KMS-11 (cell line): ENCODE measurements at regions not wholly inside any gene's neighbourhood (a gene's known extent, or its start where the extent isn't known, plus 50 kb on each side); places are given as distances from the start of the nearest gene placed in this dataset.

Source experiments
- H2AFZ ChIP-seq: fragments of 200-600 bp; sonication (generic); 2 replicates; pipeline ENCODE4 v1.6.1; 2016; ENCODE audit warnings: antibody characterized with exemption, mixed run types, low read depth
- H3K27ac ChIP-seq: fragments of 200-600 bp; sonication (generic); 2 replicates; pipeline ENCODE4 v1.6.1; 2016; ENCODE audit warnings: mild to moderate bottlenecking, mixed run types
- H3K27me3 ChIP-seq: fragments of 200-600 bp; sonication (generic); 2 replicates; pipeline ENCODE4 v1.6.1; 2017; ENCODE audit warnings: mild to moderate bottlenecking, low read depth, mixed run types, moderate library complexity; ENCODE audit not compliant: insufficient read depth
- H3K36me3 ChIP-seq: fragments of 200-600 bp; sonication (generic); 2 replicates; pipeline ENCODE4 v1.6.1; 2017; ENCODE audit warnings: mild to moderate bottlenecking, mixed run types; ENCODE audit not compliant: insufficient read depth
- H3K4me1 ChIP-seq: fragments of 200-600 bp; sonication (generic); 2 replicates; pipeline ENCODE4 v1.6.1; 2016; ENCODE audit warnings: mild to moderate bottlenecking, low read depth, mixed run types; ENCODE audit not compliant: poor library complexity, severe bottlenecking
- H3K4me2 ChIP-seq: fragments of 200-600 bp; sonication (generic); 2 replicates; pipeline ENCODE4 v1.7.0; 2016; ENCODE audit warnings: mild to moderate bottlenecking, mixed run types
- H3K4me3 ChIP-seq: fragments of 200-600 bp; sonication (generic); IDR thresholded peaks from 2 replicates; pipeline ENCODE4 v1.6.1; 2017; ENCODE audit warnings: low read depth, low read length, mixed read lengths; ENCODE audit not compliant: insufficient read depth
- H3K79me2 ChIP-seq: fragments of 200-600 bp; sonication (generic); 2 replicates; pipeline ENCODE4 v1.6.1; 2016; ENCODE audit warnings: low read depth, mixed run types; ENCODE audit not compliant: insufficient read depth
- H3K9ac ChIP-seq: fragments of 200-600 bp; sonication (generic); 2 replicates; pipeline ENCODE4 v1.6.1; 2016; ENCODE audit warnings: mild to moderate bottlenecking, mixed run types
- H4K20me1 ChIP-seq: fragments of 200-600 bp; sonication (generic); 2 replicates; pipeline ENCODE4 v1.6.1; 2016; ENCODE audit warnings: mild to moderate bottlenecking, mixed run types; ENCODE audit not compliant: insufficient read depth
- CTCF ChIP-seq: fragments of 200-600 bp; sonication (generic); conservative IDR thresholded peaks from 2 replicates; pipeline ENCODE4 v1.6.1; 2017; ENCODE audit warnings: low read depth, mild to moderate bottlenecking, antibody characterized with exemption, low read length, moderate library complexity, mixed read lengths

DNA sequence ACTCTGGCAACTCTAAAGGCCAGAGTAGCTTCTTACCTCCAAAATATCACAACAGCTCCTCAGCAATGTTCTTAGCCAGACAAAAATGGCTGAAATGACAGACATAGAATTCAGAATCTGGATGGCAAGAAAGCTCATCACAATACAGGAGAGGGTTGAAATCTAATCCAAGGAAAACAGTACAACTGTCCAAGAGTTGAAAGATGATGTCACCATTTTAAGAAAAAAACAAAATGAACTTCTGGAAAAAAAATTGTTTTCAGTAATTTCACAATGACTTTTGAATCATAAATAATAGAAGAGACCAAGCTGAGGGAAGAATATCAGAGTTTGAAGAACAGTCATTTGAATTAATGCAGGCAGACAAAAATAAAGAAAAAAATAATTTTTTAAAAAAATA is 479.5 kb downstream of the ZWINT start:
- Histone ChIP-seq H3K4me2 (no peak overlapping the region), H3K27ac (no peak overlapping the region), H3K36me3 (no peaks in the 10 kb centered on the region), H4K20me1 (no peaks in the 10 kb centered on the region), H3K27me3 (no peaks in the 10 kb centered on the region), H3K9ac (no peak overlapping the region), H3K4me1 (no peaks in the 10 kb centered on the region), H2AFZ (no peak overlapping the region), H3K79me2 (no peaks in the 10 kb centered on the region), H3K4me3 (no peak overlapping the region)
- no peak for TF ChIP-seq CTCF

DNA sequence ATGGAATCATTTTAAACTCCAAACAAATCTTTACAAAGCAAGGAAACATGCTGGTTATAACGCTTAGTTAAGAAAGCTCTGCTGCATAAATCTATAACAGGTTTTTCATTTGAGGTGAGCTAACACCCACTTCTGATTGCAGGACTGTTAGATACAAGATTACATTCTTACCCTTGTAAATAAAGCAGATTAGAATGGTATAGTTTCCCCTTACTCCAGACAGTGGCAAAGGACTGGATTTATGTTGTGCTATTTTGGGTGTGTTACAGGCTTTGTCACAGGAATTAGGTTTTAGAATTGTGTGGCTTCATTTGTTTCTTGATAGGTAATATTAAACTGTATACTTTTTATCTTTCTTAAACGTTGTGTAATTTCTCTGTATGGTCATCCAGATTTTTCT is 487.6 kb downstream of the ZWINT start:
- H3K4me2 ChIP-seq, result no peak overlapping the region
- no peak overlapping the region for H3K9ac ChIP-seq
- no peaks in the 10 kb centered on the region for H3K79me2 ChIP-seq
- no peaks in the 10 kb centered on the region for H3K27me3 ChIP-seq
- no peak overlapping the region for H3K27ac ChIP-seq
- no peaks in the 10 kb centered on the region for H3K36me3 ChIP-seq
- H3K4me3 ChIP-seq, result no peak overlapping the region
- TF ChIP-seq CTCF, result no peak
- H2AFZ ChIP-seq, result no peak overlapping the region
- no peaks in the 10 kb centered on the region for H4K20me1 ChIP-seq
- H3K4me1 ChIP-seq, result no peaks in the 10 kb centered on the region

DNA sequence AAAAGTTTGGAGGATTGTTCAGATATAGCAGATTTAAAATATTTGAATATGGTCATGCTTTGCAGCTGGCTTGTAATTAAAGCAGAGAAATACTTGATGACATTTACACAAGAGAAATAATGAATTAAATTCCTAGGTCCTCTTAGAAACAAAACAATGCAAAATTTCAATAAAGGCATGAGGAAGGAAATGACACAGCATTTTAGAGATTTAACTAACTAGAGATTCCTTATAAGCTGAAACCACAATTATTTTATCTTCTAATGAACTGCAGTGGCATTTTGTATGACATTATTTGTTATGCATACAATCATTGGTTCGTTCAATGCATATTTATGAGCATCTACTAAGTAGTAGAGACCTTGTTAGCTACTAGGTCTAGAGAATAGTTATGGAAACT is 490.9 kb downstream of the ZWINT start:
- H3K9ac ChIP-seq, result no peak overlapping the region
- no peak overlapping the region for H3K4me3 ChIP-seq
- H4K20me1 ChIP-seq, result no peaks in the 10 kb centered on the region
- no peak overlapping the region for H2AFZ ChIP-seq
- no peaks in the 10 kb centered on the region for H3K79me2 ChIP-seq
- no peaks in the 10 kb centered on the region for H3K4me1 ChIP-seq
- H3K27ac ChIP-seq, result no peak overlapping the region
- H3K27me3 ChIP-seq, result no peaks in the 10 kb centered on the region
- TF ChIP-seq CTCF, result no peak
- no peak overlapping the region for H3K4me2 ChIP-seq
- H3K36me3 ChIP-seq, result no peaks in the 10 kb centered on the region

DNA sequence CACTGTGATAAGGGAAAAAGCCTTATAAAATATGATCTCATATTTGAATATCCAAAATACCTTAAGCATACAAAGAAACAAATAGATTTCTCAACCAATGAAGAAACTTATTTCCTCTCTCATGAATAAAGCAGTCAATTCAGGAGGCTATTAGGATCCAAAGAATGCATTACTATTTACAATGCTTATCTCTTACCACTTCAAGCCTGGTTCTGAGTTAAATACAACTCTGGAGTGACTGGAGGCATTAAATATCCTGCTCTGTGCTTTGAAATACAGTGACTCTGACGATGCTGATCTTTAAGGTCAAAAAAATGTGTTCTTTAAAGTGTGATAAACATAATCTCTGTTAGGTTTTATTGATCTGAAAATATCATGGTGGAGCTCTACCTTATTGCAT is 493.2 kb downstream of the ZWINT start:
- Histone ChIP-seq H3K4me2 (no peak overlapping the region), H3K27ac (no peak overlapping the region), H4K20me1 (no peaks in the 10 kb centered on the region), H3K4me3 (no peak overlapping the region), H3K36me3 (no peaks in the 10 kb centered on the region), H3K9ac (no peak overlapping the region), H3K27me3 (no peaks in the 10 kb centered on the region), H2AFZ (no peak overlapping the region), H3K4me1 (no peaks in the 10 kb centered on the region), H3K79me2 (no peaks in the 10 kb centered on the region)
- TF ChIP-seq CTCF, result no peak

DNA sequence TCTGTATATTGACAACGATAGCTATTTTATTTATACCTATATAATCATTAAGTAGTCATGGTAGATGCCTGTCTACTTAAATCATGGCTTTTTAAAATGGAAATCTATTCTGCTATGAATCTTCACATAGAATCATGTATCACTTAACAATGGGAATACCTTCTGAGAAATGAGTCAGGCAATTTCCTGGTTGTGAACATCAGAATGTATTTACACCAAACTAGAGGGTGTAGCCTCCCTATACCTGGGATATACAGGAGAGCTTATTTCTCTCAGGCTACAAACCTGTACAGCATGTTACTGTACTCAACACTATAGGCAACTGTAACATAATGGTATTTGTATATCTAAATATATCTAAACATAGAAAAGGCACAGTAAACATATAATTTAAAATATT is 502.3 kb downstream of the ZWINT start:
- no peaks in the 10 kb centered on the region for H3K4me1 ChIP-seq
- H3K79me2 ChIP-seq, result no peaks in the 10 kb centered on the region
- no peak overlapping the region for H3K27ac ChIP-seq

More for the DNA sequence above, 502.3 kb downstream of the ZWINT start:
- H3K27me3 ChIP-seq, result no peaks in the 10 kb centered on the region
- H2AFZ ChIP-seq, result no peak overlapping the region
- H3K4me3 ChIP-seq, result no peak overlapping the region
- H4K20me1 ChIP-seq, result no peaks in the 10 kb centered on the region
- no peak overlapping the region for H3K4me2 ChIP-seq
- no peak overlapping the region for H3K9ac ChIP-seq
- H3K36me3 ChIP-seq, result no peaks in the 10 kb centered on the region
- no peak for TF ChIP-seq CTCF
